Prostate gland (tissue), 2 donors: ENCODE measurements at regions not wholly inside any gene's neighbourhood (a gene's known extent, or its start where the extent isn't known, plus 50 kb on each side); places are given as distances from the start of the nearest gene placed in this dataset.

Experiments used
- CTCF ChIP-seq, 4 experiments: fragments of 200-600 bp in 2 of 4; fragments of 450-650 bp in 2 of 4; sonication (generic) in 2 of 4; IDR thresholded peaks; 1 replicate in 3 of 4; 2 replicates in 1 of 4; pipeline ENCODE4 v1.5.1; 2016 to 2019; ENCODE audit warnings: antibody characterized with exemption in 4 of 4, mild to moderate bottlenecking in 2 of 4, moderate library complexity in 2 of 4
- POLR2A ChIP-seq: fragments of 450-650 bp; IDR thresholded peaks from one replicate; pipeline ENCODE4 v1.6.1; 2016; ENCODE audit warnings: antibody characterized with exemption, mild to moderate bottlenecking
- POLR2AphosphoS5 ChIP-seq: sonication (generic); formaldehyde crosslinking; IDR thresholded peaks from one replicate; pipeline ENCODE4 v1.6.1; 2017; ENCODE audit warnings: antibody characterized with exemption

- TF ChIP-seq POLR2A (no peak), CTCF (IDR thresholded peaks at IDR 0.05) (no peak), POLR2AphosphoS5 (no peak)
Measured at GRCh38 chr6:119653329-119653728, 303.8 kb upstream of the MAN1A1 start.
